HG02938 (cell line): ENCODE measurements at regions not wholly inside any gene's neighbourhood (a gene's known extent, or its start where the extent isn't known, plus 50 kb on each side); places are given as distances from the start of the nearest gene placed in this dataset.

Experiments
- ATAC-seq: cut with Tn5 transposase; IDR thresholded peaks from one replicate; pipeline ENCODE4 v1.9.1; 2021; ENCODE audit warnings: mild to moderate bottlenecking, moderate library complexity; ENCODE audit not compliant: unreplicated experiment

DNA sequence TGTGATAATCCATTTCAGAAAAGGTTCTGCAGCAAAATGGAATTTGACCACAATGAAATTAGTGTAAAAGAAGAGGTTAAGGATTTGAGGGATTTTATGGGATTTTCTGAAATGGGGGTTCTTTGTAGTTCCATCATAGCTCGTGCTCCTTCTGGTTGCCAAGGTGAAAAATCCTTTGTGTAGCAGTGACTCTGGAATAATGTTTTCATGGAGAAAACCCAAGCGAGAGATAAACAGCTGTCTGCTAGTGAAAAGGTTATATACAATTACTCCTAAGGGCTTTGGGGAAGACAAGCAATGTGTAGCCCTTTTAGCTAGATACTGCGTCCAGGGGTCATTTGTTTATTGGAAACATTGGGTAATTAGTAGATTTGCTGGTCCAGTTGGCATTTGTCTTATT is 453.2 kb upstream of the DEPDC1 start:
- ATAC-seq: no peak

- ATAC-seq: no peak
Measured at GRCh38 chr1:68953311-68953710, 456.4 kb upstream of the DEPDC1 start.

DNA sequence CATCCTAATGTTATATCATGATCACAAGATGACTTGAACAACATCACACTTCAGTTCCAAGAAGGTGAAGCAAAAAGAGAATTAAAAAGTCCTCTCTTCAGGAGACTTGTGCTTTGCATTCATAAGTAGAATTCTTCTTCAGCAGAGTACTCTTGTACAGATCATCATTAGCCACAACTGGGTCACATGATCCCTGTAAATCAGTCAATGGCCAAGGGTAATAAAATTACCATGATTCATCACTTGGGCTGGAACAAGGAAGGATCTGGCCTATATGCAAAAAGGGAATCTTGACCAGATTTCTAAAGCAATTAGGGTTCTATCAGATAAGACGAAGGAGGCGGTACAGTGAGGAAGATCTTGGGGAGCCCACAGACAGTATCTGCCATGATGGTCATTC is 458.0 kb upstream of the DEPDC1 start:
- ATAC-seq: no peak

GRCh38 chr1:68955424-68955823 is 458.5 kb upstream of the DEPDC1 start:
- no peak for ATAC-seq

- no peak for ATAC-seq
Measured at GRCh38 chr1:68958958-68959357, 462.1 kb upstream of the DEPDC1 start.

- no peak for ATAC-seq
Measured at GRCh38 chr1:68959461-68960030, 462.7 kb upstream of the DEPDC1 start.

GRCh38 chr1:68961143-68961542 is 464.3 kb upstream of the DEPDC1 start:
- no peak for ATAC-seq

- ATAC-seq: no peak
Measured at GRCh38 chr1:68963353-68963752, 466.5 kb upstream of the DEPDC1 start.

- no peak for ATAC-seq
Measured at GRCh38 chr1:68969441-68969840, 472.6 kb upstream of the DEPDC1 start.

DNA sequence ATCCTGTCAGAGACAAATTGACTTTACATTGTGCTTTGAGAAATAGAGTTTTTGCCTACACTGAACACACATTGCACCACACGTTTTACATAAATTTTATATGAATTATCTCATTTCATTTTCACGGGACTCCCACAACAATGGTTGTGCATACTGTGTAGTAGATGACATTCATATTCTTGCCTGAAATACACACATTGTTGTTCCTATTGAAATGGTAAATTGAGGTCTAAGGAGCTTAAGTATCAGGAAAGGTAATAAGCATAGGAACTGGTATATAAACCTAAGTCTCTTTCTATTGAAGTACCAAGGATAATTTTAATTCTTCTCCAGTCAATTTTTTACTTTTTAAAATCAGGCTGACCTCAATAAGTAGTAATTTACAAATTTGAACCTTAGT is 473.7 kb upstream of the DEPDC1 start:
- no peak for ATAC-seq

DNA sequence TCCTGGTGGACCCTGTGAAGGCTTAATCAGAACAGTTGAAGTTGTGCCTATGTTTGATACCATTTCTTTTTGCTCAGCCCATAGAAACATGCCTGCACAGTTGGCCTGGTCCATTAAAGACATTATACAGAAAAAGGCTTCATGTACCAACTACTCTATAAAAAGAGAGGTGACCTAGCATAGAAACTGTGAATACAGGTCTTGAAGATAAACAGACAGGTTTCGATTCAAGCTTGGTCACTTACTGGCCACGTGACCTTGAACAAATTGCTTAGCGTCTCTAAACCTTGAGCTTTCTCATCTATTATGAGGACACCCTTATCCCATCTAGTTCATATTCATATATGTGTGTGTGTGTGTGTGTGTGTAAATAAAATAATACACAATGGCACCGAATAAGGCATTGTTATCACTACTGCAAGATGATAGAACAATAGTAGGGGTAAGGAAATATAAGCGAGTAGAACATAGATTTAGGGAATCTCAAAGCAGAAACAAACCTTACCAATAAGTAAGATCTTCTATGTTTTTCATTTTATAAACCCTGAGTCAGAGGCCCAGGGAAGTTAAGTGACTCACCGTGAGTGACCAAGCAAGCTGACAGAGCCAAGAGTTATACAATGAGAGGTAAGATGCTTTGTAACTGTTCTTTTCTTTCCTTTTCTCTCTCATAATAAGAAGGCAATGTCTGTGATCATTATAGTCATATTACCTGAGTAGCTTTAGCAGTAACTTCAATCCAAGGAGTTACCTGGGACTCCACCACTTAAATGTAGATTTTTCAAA is 476.8 kb upstream of the DEPDC1 start:
- ATAC-seq: no peak

- no peak for ATAC-seq
Measured at GRCh38 chr1:68974447-68974846, 477.6 kb upstream of the DEPDC1 start.

DNA sequence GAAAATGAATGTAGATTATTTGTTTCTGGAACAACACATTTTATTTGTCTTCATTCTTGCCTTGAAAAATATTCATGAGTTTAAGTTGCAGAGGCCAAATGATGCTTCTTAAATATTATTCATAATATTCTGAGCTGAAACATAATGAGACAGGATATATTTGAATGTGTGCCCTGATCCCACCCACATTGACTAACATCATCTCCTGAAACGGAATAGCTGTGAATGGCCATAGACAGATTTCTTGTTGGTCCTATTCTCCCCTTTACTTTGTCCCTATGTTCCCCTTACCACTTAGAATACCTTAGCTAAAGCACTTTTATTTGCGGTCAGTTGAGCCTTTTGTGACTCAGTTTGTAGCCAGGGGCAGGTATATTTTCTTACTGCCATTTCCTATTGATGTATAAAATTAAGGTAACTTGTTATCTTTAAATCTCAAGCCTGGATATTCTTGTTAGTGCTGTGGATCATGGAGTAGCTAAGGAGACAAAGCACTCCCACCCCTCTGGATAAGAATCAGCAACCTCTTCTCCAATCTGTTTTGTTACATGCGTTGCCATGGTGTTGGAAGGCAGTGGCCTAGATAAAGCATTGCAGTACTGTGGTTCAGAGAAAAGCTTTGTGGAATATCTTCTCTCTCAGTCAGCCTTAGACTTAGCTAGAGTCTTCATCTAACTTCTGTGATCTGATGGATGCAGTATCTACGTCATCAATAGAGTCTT is 478.5 kb upstream of the DEPDC1 start:
- ATAC-seq: no peak

GRCh38 chr1:68976916-68977610 is 480.2 kb upstream of the DEPDC1 start:
- ATAC-seq: no peak

DNA sequence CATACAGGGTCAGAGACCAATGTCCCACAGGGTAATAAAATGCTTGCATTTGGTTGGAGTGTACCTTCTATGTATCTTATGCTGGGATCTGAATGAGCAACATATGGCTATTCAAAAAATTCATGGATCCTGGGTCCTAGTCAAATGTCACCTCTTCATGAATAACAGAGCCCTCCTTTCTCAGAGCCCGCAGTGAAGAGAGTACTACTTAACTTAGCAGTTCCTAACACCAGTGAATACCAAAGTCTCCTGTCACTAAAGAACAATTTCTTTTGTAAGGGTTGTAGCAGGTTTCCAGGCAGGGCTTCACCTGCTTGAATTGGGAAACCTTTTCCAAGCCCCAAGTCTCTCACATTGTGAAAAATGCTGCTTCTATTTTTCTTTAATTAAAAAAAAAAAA is 483.0 kb upstream of the DEPDC1 start:
- ATAC-seq: no peak

GRCh38 chr1:68984289-68984688 is 487.4 kb upstream of the DEPDC1 start:
- no peak for ATAC-seq

DNA sequence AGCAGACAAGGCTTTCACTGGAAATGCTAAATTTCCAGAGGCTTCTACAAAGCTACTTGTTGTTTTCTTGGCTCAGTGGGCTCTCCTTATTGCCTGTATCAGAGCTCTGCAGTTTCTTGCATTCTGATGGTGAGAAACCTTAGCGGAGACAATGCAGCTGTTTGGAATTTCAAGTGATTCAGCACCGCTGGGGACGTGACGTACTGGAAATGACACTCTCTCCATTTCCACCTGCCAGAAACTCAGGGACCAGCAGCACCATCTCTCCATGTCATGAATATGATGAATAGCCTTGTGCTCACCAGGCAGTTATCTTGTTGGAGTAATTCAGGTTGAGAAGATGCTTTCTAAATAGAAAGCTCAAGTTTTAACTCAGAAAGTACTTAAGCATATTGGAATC is 497.2 kb upstream of the DEPDC1 start:
- ATAC-seq: no peak

DNA sequence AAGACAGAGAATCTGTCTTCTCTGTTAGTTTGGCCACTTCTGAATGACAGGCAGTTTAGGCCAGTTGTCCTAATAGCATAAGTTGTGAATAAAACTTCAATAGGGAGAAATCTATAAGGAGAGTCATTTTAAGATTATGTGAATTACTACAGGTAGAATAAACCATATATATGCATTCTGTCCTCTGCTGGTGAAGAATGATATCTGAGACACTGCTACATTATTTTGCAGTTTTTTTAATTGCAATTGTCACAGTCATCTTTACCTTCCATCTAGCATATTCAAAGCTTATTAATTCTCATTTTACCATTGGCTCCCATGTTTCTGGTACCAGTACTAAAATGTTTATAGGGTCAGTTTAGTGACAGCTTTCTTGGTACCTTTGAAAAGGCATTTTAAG is 519.6 kb upstream of the DEPDC1 start:
- ATAC-seq: no peak

- no peak for ATAC-seq
Measured at GRCh38 chr1:69029649-69030048, 532.8 kb upstream of the DEPDC1 start.

DNA sequence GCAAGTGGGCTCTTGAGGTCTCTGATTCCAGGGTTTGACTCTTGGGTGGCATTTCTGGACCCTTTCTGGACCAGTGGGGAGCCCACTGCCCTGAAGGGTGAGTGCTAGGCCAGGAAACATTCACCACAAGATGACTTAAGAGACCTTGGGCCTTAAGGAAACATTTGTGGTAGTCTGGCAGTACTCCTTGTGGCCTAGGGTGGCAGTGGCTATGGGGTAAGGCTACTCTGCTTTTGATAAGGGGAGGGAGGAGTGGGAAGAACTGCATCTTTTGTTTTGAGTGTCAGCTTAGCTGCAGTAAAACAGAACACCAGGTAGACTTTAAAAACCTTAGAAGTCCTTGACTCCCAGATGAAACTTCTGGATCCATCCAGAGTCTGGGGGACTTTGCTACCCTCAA is 529.3 kb upstream of the LRRC7 start:
- ATAC-seq: no peak

GRCh38 chr1:69045572-69045971 is 522.1 kb upstream of the LRRC7 start:
- ATAC-seq: no peak

GRCh38 chr1:69055194-69055593 is 512.5 kb upstream of the LRRC7 start:
- ATAC-seq: no peak
